Stimulated activated CD4-positive, alpha-beta T cell treated with anti-CD3 and anti-CD28 coated beads, TNF-alpha, amount 100 ng/mL, for 4 hours (primary cell): ENCODE measurements at regions not wholly inside any gene's neighbourhood (a gene's known extent, or its start where the extent isn't known, plus 50 kb on each side); places are given as distances from the start of the nearest gene placed in this dataset.
"Not testable (repeated sequence)": the region's sequence is repeated elsewhere in the genome, so short reads cannot be mapped to it uniquely, and the experiment has no call there.

ENCODE experiments used
- DNase-seq, 3 experiments: peaks; one replicate each; pipeline ENCODE4 v3.0.0-alpha.2; 2020; ENCODE audit warnings: low read depth in 3 of 3

DNA sequence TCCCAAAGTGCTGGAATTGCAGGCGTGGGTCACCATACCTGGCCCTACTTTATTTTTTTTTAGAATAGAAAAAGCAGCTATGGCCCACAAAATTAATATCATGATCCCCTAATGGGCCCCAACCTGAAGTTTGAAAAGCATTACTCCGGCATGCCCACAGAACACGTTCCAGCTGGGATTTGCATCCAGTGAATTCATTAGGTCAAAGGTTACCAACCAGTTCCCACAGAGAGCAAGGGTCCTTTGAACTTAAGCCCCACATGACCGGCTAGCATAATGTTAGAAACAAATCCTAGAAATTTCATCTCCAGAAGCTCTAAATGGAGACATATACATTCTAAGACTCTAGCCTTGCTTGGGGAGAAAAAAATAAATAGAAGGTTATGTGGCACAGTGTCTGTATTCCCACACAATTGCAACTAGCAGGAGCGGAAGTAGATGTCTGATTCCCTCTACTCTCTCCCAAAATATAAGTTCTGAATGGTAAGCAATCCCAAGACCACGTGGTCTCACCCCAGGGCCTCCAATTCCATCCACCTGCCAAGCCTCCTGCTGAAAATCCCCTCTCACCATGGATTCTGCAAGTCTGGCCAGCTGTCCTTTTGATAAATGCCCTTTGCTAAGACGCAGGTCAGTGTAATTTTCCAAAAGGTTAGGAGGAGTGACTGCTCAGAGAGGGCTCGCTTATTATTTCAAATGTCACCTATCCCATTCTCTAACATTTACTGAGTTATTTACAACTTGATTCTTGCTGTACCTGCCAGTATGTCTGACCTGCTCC, 395.8 kb downstream of the NPIPA8 start:
- no peak for DNase-seq

DNA sequence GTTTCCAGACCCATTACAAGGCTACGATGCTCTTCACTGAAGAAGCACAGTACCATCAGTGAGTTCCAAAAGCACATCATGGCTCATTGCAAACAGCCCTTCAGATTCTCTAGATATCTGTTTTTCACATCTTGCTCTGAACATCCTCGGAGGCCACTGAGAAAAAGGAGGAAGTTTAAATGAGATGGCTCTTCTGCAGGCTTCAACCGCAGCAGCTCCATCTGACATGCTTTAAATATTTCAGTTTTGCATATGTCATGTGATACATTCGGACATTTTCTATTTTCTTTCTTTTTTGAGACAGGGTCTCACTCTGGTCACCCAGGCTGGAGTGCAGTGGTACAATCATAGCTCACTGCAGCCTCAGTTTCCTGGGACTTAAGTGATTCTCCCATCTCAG, 396.8 kb downstream of the NPIPA8 start:
- DNase-seq, result no peak

DNA sequence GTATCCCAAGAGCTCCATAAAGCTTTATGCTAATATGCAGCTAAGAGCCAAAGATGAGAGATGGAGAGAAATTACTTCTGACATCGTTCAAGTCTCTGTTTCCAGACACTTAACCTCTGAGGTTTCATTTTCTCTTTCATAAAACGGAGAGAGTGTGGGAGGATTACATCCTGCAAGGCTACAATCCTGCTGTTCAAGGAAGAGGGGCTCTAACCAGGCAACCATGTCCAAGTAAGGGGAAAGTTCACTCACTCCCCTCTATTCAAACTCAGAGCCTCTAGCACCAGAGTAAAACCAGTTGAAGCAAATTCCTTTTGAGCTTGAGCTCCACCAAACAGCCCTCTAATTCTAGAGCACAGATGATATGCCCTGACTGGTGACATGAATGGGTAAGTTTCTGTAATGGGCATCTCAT, 397.4 kb downstream of the NPIPA8 start:
- no peak for DNase-seq

DNA sequence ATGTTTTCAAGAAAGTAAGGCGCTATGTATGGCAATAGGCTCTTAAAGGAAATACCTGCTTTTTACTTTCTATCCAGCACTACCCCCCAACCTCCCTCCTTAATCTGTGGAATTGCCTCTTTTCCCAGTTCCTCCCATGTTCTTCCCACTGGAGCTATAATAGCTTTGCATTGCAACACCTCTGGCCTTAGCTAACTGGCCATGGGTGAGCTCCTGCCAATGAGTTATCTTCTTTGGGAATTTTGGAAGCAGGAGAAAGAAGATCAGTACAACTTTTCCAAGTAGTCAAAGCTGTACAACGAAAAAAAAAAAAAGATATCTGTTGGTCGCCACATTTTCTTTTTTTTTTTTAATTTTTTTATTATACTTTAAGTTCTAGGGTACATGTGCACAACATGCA, 398.0 kb downstream of the NPIPA8 start:
- no peak for DNase-seq

DNA sequence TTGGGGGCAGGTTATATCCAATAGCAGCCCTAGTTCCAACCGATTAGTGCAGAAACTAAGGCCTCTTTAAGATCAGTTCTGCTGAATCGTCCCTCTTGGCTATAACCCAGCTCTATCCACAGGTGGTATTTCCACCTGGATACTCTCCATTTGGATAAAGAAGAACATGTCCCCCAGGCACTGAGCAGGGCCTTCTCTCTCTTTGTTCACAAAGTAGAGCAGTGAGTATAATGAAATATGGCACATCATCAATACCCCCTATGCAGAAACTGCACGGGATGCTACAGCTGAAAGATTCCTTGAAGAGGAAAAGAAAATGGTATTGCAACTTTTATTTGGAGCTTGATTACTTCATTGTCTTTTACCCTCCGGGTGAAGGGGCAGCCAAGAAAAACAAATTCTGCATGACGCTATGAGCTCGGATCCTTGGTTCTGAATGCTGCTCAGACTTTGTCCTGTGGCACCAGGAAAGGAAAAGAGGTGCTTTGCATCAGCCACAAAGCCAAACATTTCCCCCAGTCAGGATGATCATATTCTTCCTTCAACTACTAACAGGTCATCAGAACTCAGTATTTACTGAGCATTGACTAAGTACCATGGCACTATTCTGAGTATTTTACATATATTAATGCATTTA, 399.7 kb downstream of the NPIPA8 start:
- DNase-seq, result no peak

DNA sequence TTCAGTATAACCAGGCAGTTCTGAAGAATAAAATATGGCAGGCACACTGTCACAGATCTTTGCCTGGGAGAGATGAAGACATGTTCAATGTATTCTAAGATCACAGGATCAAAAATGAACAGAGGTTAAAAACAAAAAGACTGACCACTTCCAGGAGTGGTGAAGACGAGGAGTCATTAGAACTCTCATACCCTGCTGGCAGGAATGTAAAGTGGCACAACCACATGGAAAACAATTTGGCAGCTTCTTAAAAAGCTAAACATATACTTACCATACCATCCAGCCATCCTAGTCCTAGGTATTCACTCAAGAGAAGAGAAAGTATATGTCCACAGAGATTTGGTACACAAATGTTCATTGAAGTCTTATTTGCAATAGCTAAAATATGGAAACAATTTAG, 406.3 kb downstream of the NPIPA8 start:
- no peak for DNase-seq

DNA sequence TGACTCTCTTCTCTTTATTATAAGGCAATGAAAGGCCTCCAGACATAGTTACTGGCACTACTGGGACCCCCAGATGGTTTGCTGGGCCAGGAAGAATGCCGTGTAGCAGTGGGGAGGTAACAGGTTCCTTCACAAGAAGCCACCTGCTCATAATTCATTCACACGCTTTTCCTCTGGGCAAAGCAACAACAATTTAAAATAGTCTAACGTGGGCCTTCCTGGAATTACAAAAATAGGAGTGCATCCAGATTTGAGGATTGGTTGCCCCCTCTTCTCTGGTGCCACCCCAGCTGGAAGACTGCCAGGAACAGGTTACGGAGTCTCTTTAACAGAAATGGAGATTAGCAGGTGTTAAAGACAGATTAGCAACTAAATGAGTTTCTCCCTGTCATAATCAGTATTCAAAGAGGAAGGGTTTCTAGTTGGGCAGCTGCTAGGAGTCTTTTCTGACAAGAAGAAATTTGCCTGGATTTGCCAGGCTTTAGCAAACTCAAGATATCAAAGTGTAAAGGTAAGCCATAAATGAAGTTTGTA, 409.6 kb downstream of the NPIPA8 start:
- no peak for DNase-seq

DNA sequence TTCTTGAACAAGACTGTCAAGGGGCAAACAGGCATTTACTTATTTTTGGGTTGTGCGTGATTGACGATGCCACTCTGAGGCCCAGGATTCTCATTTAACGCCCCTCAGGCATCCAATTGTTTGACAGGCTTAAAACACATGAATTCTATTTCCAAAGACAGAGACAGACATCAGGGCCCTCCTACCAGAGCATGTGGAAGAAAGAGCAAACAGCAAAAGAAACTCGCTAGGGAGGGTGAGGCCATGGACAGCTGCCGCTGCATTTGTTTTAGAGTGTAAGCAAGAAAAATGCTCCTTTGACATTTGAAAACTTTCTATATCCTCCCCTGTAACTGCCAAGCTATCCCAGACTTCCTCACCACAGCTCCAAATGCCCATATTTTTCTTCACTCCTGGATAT, 410.1 kb downstream of the NPIPA8 start:
- DNase-seq, result no peak

DNA sequence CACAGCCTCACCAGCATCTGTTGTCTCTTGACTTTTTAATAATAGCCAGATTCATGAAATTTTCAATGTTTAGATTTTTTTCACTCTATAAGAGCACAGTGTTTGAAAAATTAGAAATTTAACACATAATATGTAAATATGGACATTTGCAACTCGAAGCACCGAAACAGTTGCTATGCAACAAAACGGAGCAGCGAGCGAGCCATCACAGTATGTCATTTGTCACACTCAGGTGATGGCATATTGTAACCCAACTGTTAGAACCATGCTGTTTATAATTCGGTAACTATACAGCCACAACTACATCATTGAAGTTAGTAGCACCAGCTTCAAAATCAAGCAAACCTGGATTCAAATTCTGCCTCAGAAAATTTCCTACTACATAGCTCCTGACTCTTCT, 410.8 kb downstream of the NPIPA8 start:
- DNase-seq, result no peak

DNA sequence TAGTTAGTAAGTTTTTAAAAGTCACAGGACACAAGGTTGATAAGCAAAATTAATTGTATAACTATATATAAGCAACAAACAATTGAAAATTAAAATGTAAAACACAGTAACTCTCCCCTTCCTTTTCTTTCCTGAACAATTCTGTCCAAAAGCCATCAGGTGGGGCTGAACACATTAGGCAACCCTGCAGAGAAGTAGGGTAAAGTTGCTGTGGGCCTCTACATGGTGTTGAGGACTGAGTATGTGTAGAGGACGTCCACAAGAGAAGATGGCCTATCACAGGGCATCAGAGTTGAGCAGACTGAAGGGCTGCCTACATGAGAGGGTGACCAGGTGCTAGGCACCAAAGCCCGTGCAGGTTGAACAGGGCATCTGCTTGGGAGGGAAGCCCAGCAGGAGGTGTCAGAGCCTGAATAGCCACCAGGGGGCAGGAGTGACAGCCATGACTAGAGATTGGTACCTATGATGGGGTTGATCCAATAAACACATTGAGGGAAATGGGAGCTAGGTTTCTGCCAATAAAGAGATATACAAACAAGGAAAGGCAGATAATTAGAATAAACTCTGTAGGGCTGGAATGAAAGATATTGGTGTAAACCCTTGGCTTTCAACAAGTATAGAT, 415.1 kb downstream of the NPIPA8 start:
- DNase-seq, result peak; percentile 3 to 6 (median 4)

DNA sequence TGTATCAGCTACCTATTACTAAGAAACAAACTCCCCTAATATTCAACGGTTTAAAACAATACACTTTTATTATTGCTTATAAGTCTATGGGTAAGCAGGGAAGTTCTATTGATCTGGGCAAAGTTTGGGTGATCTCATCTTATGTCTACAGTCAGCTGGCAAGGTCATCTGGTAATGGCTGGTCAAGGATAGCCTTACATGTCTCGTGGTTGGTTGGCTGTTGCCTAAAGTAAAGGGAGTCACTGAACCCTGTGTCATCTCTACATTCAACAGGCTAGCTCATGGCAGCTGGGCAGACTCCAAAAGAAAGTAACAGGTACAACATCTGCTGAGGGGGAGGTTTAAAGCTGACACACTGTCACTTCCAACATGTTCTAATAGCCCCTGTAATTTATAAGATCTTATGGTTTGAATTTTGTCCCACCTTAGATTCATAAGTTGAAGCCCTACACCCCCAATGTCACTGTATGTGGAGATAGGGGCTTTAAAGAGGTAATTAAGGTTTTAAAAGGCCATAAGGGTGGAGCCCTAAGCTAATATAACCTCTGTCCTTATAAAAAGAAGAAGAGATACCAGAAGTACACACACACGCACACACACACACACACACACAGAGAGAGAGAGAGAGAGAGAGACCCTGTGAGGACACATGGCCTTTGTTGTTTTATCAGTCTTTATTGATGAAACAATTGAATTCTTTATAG, 419.1 kb downstream of the NPIPA8 start:
- DNase-seq, result no peak

DNA sequence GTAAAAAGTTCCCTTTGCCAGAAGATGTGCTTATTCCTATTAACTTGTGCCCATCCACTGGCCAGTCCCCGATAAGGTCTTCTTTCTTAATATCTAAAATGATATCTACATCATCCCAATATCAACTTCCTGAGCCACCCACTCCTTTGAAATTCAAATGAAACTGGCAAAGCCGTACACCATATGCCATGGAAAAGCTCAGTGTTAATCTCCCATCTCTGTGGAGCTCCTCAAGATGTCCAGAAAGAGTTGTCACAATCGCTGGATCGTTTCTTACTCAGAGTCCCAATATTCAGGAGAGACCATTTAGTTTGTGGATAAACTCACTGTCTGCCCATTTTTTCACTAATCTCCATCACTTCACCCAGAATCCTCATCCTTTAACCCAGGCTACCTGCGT, 420.7 kb downstream of the NPIPA8 start:
- DNase-seq, result no peak

DNA sequence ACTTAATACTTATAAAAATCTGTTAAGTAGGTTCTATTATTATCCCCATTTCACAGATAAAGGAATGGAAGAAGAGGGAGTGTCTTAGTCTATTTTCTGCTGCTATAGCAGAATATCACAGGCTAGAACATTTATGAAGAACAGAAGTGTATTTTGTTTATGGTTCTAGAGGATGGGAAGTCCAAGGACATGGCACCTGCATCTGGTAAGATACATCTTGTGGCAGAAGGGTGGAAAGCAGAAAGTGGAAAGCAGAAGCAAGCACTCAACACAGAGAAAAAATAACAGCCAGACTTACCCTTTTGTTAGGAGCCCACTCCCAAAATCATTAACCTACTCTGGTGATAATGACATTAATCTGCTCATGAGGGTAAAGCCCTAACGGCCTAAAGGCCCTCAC, 422.4 kb downstream of the NPIPA8 start:
- no peak for DNase-seq

DNA sequence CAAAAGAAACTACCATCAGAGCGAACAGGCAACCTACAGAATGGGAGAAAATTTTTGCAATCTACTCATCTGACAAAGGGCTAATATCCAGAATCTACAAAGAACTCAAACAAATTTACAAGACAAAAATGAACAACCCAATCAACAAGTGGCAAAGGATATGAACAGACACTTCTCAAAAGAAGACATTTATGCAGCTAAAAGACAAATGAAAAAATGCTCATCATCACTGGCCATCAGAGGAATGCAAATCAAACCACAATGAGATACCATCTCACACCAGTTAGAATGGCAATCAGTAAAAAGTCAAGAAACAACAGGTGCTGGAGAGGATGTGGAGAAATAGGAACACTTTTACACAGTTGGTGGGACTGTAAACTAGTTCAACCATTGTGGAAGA, 425.0 kb downstream of the NPIPA8 start:
- not testable (repeated sequence) for DNase-seq

DNA sequence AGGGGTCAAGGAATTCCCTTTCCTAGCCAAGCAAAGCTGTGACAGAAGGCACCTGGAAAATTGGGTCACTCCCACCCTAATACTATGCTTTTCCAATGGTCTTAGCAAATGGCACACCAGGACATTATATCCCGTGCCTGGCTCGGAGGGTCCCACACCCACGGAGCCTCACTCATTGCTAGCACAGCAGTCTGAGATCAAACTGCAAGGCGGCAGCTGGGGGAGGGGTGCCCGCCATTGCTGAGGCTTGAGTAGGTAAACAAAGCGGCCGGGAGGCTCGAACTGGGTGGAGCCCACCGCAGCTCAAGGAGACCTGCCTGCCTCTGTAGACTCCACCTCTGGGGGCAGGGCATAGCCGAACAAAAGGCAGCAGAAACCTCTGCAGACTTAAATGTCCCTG, 429.9 kb downstream of the NPIPA8 start:
- not testable (repeated sequence) for DNase-seq

DNA sequence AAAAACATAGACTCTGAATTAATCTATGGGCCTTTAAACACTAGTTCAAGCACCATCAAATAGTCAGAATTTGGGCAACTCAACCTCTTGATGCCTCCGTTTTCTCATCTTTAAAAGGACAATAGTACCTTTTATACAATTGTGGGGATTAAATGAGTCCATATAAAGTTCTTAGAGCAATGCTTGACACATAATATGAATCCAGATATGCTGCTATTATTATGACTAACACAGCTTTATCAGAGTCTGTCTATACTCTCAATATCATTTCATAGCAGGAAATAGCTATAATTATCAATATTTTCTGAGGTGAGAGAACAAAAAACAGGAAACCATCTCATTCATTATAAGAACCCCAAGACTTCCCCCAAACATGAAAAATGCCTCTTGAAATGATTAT, 430.5 kb upstream of the XYLT1 start:
- no peak for DNase-seq

DNA sequence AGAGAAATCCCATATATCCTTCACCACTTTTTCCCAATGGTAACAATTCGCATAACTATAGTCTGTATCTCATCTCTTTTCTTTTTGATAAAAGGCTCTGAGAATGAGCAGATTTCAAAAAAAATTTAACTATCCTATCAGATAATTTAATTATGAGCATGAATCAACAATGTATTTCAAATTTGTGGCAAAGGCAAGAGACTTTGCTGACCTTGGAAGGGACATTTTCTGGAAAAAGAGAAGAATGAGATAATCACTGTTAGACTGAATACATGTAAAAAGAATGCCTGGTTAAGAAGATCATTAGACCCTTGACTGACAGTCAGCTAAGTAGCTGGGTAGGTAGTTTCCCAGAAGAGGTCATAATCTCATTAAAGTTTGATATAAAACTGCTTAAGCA, 428.4 kb upstream of the XYLT1 start:
- no peak for DNase-seq

DNA sequence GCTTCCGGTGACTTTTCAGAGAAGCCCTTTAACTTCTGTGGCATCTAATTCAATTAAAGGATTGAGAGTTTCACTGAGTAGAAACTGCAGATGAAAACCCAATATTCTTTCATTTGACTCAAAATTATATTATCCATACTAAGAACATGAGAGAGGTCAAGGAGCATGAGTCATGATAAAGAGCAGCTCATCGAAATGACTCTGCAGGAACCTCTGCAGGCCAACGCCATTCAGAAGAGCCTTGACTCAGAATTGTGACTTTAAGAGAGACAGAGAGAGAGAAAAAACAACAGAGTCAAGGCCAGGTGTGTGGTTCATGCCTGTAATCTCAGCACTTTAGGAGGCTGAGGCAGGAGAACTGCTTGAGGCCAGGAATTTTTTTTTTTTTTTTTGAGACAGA, 417.2 kb upstream of the XYLT1 start:
- no peak for DNase-seq

DNA sequence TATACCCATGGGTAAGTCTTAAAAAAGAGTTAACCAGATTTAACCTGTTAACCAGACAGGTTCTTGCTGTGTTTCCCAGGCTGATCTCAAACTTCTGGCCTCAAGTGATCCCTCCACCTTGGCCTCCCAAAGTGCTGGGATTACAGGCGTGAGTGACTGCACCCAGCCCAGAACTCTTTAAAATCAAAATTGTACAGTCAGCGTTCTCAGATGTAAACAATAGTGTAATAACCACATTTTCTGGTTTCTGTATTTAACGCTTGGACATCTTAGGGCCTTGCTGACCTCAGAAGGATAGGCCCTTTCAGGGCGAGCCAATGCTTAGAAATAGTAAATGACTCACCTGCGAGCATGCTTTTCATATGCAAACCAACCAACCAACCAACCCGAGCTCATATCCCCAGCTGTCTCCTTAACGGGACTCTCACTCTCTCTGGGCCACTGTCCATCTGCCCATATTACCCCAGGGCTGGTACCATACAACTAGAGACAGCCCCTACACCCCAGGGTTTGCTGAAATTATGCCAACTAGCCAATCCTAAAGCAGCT, 415.0 kb upstream of the XYLT1 start:
- DNase-seq, result no peak

DNA sequence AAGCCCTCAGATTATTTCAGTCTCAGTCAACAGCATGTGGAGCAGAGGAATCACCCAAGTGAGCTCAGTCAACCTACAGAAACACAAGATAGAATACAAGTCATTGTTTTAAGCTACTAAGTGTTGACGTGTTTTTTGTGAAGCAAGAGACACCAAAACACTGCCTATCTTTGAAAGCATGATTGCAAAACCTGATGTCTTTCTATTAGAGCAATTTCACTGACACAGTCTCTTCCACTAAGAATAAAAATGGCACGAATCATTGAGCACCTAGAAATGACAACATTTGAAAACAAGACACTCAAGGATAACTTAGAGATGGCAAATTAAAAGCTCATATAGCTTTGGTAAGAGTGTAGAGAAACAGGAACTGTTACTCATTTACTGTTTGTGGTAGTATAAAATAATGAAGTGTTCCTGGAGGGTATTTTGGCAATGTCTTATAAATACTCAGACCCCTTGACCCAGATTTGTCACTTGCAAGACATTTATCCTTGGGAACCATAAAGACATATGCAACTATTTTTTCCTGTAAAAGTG, 407.1 kb upstream of the XYLT1 start:
- no peak for DNase-seq

DNA sequence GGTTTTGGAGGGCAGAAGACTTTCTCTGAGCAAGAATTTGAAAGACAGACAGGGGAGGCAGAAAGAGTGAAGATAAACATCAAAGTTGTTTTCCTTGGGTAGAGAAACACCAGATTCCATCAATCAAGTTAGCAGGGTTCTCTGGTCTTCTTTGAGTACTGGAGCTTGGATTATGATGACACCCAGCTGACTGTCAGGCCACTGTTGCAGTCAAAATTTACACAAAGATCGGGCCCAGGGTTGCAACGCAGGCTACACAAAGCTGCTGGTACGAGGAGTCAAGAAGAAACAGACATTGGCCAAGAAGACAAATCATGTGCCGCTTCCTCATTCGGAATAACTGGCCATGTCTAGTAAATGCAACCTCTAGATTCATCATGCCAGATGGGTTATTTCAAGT, 396.2 kb upstream of the XYLT1 start:
- DNase-seq, result no peak

DNA sequence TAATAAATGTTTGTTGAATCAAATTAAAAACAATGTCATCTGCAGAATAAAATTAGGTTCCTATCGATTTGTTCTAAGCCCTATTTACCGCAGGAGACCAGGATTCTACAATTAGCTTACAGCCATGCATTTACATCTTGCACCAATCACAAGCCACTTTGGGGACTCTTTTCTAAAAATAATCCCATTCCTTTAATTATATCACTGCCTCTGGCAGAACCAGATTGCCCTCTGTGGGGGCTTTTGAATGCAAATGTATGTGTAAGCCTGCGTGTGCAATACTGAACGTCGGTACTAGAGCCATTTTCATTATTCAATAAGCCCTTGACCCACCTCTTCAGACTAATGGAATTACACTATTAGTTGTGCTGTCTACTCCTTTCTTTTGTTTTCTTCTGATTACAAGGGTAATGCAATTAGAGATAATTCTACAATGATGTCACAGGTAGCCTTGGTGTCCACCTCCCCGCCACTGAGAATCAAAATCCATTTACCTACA, 391.3 kb upstream of the XYLT1 start:
- no peak for DNase-seq
